ENCODE measurements at regions not wholly inside any gene's neighbourhood (a gene's known extent, or its start where the extent isn't known, plus 50 kb on each side); places are given as distances from the start of the nearest gene placed in this dataset.
A peak's percentile ranks its signal among the peaks of the same experiment; 100 is the strongest.
"Not testable (repeated sequence)": the region's sequence is repeated elsewhere in the genome, so short reads cannot be mapped to it uniquely, and the experiment has no call there.

- Histone ChIP-seq H3K4me1 (ENCODE audit: low read depth) (no peaks in the 10 kb centered on the region), H3K4me3 (no peak overlapping the region), H3K9me3 (peaks cover 93% of the 10 kb centered on the region), H3K36me3 (ENCODE audit: low read depth) (no peaks in the 10 kb centered on the region)
- DNase-seq (peak in 1 of 3 donors; percentile 21), ATAC-seq (peak; percentile 12)
- no peak for TF ChIP-seq CTCF (IDR thresholded peaks at IDR 0.05)
- intact Hi-C loops (cut with DNase I, micrococcal nuclease), result no loop called here
Measured at GRCh38 chr15:20272422-20273184, 269.0 kb downstream of the GOLGA6L6 start.

- peaks cover 91% of the 10 kb centered on the region for H3K9me3 ChIP-seq
- TF ChIP-seq CTCF (IDR thresholded peaks at IDR 0.05), result no peak
- no peak overlapping the region for H3K4me3 ChIP-seq
- no peaks in the 10 kb centered on the region for H3K4me1 ChIP-seq (ENCODE audit: low read depth)
- DNase-seq (peak in 1 of 3 donors; percentile 16), ATAC-seq (peak; percentile 10)
- intact Hi-C loops (cut with DNase I, micrococcal nuclease), result no loop called here
- no peaks in the 10 kb centered on the region for H3K36me3 ChIP-seq (ENCODE audit: low read depth)
Measured at GRCh38 chr15:20271647-20272046, 270.0 kb downstream of the GOLGA6L6 start.

GRCh38 chr15:20269956-20270355, 271.6 kb downstream of the GOLGA6L6 start:
- DNase-seq; H3K36me3 ChIP-seq (ENCODE audit: low read depth); intact Hi-C loops (cut with DNase I, micrococcal nuclease); H3K4me1 ChIP-seq (ENCODE audit: low read depth); H3K4me3 ChIP-seq; ATAC-seq: not testable (repeated sequence)
- peaks cover 86% of the 10 kb centered on the region for H3K9me3 ChIP-seq

- H3K36me3 ChIP-seq (ENCODE audit: low read depth); H3K4me3 ChIP-seq; ATAC-seq; intact Hi-C loops (cut with DNase I, micrococcal nuclease); H3K4me1 ChIP-seq (ENCODE audit: low read depth); DNase-seq: not testable (repeated sequence)
- H3K9me3 ChIP-seq, result peaks cover 81% of the 10 kb centered on the region
Measured at GRCh38 chr15:20267996-20268395, 273.6 kb downstream of the GOLGA6L6 start.

- H3K4me1 ChIP-seq (ENCODE audit: low read depth); intact Hi-C loops (cut with DNase I, micrococcal nuclease); H3K36me3 ChIP-seq (ENCODE audit: low read depth); ATAC-seq; DNase-seq; H3K4me3 ChIP-seq: not testable (repeated sequence)
- H3K9me3 ChIP-seq, result peaks cover 81% of the 10 kb centered on the region
Measured at GRCh38 chr15:20267051-20267730, 274.4 kb downstream of the GOLGA6L6 start.

GRCh38 chr15:20265710-20266109, 275.9 kb downstream of the GOLGA6L6 start:
- DNase-seq; ATAC-seq; intact Hi-C loops (cut with DNase I, micrococcal nuclease); H3K4me1 ChIP-seq (ENCODE audit: low read depth); H3K4me3 ChIP-seq; H3K36me3 ChIP-seq (ENCODE audit: low read depth): not testable (repeated sequence)
- H3K9me3 ChIP-seq, result peaks cover 80% of the 10 kb centered on the region

- H3K36me3 ChIP-seq (ENCODE audit: low read depth); H3K4me3 ChIP-seq; intact Hi-C loops (cut with DNase I, micrococcal nuclease); H3K4me1 ChIP-seq (ENCODE audit: low read depth); DNase-seq; ATAC-seq: not testable (repeated sequence)
- peaks cover 78% of the 10 kb centered on the region for H3K9me3 ChIP-seq
Measured at GRCh38 chr15:20261321-20262280, 280.0 kb downstream of the GOLGA6L6 start.

- ATAC-seq; DNase-seq; intact Hi-C loops (cut with DNase I, micrococcal nuclease); H3K4me1 ChIP-seq (ENCODE audit: low read depth); H3K36me3 ChIP-seq (ENCODE audit: low read depth); H3K4me3 ChIP-seq: not testable (repeated sequence)
- H3K9me3 ChIP-seq, result peaks cover 79% of the 10 kb centered on the region
Measured at GRCh38 chr15:20260650-20261049, 280.9 kb downstream of the GOLGA6L6 start.

GRCh38 chr15:20259559-20260190, 281.9 kb downstream of the GOLGA6L6 start:
- peaks cover 86% of the 10 kb centered on the region for H3K9me3 ChIP-seq
- H3K4me3 ChIP-seq; H3K36me3 ChIP-seq (ENCODE audit: low read depth); intact Hi-C loops (cut with DNase I, micrococcal nuclease); DNase-seq; ATAC-seq; H3K4me1 ChIP-seq (ENCODE audit: low read depth): not testable (repeated sequence)

- ATAC-seq; H3K4me1 ChIP-seq (ENCODE audit: low read depth); H3K4me3 ChIP-seq; intact Hi-C loops (cut with DNase I, micrococcal nuclease); H3K36me3 ChIP-seq (ENCODE audit: low read depth); DNase-seq: not testable (repeated sequence)
- H3K9me3 ChIP-seq, result peaks cover 84% of the 10 kb centered on the region
Measured at GRCh38 chr15:20256394-20256793, 285.2 kb downstream of the GOLGA6L6 start.

- ATAC-seq, result peak; percentile 15
- DNase-seq; H3K4me1 ChIP-seq (ENCODE audit: low read depth); intact Hi-C loops (cut with DNase I, micrococcal nuclease); H3K36me3 ChIP-seq (ENCODE audit: low read depth); H3K4me3 ChIP-seq: not testable (repeated sequence)
- H3K9me3 ChIP-seq, result peaks cover 87% of the 10 kb centered on the region
Measured at GRCh38 chr15:20255641-20256040, 286.0 kb downstream of the GOLGA6L6 start.
